GM21717 (cell line): ENCODE measurements at regions not wholly inside any gene's neighbourhood (a gene's known extent, or its start where the extent isn't known, plus 50 kb on each side); places are given as distances from the start of the nearest gene placed in this dataset.
A peak's percentile ranks its signal among the peaks of the same experiment; 100 is the strongest.

Source experiments
- ATAC-seq: cut with Tn5 transposase; IDR thresholded peaks from one replicate; pipeline ENCODE4 v1.9.1; 2021; ENCODE audit warnings: mild to moderate bottlenecking, moderate library complexity; ENCODE audit not compliant: unreplicated experiment

DNA sequence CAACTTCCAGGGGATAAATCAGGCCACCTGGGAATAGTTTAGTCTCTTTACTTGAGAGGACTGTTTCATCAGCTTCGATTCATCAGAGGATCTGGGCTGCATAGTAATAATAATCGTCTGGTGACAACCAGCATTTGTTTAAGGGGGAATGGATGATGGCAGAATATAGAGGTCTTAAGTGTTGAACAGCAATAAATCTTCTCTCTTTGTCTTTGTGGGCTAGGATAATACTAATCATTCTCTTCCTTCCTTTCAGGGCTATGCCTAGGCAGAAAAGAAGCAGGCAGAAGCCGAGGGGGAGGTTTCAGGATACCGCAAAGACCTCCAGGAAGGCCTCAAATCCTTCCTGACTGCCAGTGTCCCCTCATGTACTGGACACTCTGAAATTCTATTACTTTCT lies 150.4 kb upstream of the GAREM1 start:
- no peak for ATAC-seq

DNA sequence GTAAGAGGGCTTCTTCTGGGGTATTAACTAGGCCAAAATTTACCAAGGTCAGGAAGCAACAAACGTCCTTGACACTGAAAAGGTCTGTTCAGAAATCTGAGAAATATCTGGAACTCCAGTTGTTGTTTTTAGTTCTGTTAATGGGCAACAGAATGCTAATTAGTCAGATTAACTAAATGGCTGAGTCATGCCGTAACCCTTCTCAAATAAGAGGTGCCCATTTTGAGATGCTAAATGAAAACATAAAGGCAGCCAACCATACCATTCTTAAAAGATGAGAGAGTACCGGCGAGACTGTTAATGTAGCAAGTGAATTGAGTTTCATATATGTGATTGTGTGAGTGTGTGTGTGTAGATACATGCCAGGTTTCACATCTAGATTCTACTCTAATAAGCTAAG lies 147.9 kb upstream of the GAREM1 start:
- ATAC-seq: no peak

GRCh38 chr18:32613821-32614220 lies 143.1 kb upstream of the GAREM1 start:
- no peak for ATAC-seq

DNA sequence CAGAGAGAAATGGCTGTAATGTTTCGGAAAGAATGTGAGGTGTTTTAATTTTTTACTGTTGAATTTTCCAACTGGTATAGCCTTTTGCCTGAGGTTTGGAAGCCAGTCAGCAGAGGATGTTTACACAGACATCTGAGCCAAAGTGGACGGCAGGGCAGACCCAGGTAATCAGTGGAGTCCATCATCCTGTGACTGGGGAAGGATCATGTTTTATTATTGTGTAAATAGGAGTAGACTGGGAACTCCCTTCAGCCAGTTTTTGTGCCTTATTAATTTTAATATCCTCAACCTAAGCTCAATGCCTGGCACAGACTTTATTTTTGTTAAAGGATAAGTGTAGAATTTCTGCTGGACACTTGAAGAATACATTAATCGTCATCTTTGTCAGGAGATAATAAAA lies 142.0 kb upstream of the GAREM1 start:
- ATAC-seq: no peak

- no peak for ATAC-seq
Observed at GRCh38 chr18:32610176-32610575, 139.5 kb upstream of the GAREM1 start.

GRCh38 chr18:32607816-32608215 lies 137.1 kb upstream of the GAREM1 start:
- ATAC-seq: no peak

GRCh38 chr18:32598144-32598543 lies 127.5 kb upstream of the GAREM1 start:
- no peak for ATAC-seq

- no peak for ATAC-seq
Observed at GRCh38 chr18:32596501-32596900, 125.8 kb upstream of the GAREM1 start.

DNA sequence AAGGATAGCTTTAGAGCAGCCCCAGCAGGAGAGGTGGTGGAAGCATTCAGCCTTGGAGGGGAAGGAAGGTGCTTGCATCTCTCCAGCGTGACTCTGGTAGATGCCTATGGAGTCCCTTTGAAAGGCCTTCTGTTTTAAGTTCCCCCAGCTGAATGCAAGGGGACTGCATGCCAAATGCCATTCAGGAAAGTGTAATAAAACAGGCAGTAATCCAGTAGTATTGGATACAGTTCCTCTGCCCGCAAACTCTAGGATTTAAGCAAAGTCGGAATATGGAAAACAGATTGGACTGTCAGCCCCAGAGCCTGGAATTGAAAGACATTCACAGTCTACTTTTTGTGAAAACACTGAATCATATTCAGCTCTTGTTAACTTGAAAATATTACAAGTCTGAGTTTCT lies 125.2 kb upstream of the GAREM1 start:
- no peak for ATAC-seq

GRCh38 chr18:32588191-32588590 lies 117.5 kb upstream of the GAREM1 start:
- no peak for ATAC-seq

- no peak for ATAC-seq
Observed at GRCh38 chr18:32583431-32583830, 112.7 kb upstream of the GAREM1 start.

DNA sequence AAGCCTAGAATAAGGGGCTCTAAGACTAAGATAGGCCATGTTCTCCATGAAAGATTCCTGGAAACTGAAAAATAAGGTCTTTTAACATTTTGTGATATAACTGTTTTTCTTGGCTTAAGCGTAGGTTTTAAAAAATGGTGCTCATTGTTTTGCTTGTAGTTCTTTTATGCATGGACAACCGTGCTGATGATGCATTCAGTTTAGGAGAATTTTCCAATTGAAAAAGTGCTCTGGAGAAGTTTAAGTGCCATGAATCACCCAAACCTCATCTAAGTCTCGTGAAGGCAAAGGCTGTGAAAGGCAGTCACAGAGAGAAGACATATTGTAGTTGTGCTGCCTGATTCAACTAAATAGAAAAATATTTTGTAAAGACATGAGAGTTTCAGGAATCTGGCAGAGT lies 111.8 kb upstream of the GAREM1 start:
- ATAC-seq: no peak

GRCh38 chr18:32577561-32577960 lies 106.9 kb upstream of the GAREM1 start:
- ATAC-seq: no peak

GRCh38 chr18:32576296-32576916 lies 105.7 kb upstream of the GAREM1 start:
- no peak for ATAC-seq

- ATAC-seq: no peak
Observed at GRCh38 chr18:32566960-32567359, 96.3 kb upstream of the GAREM1 start.

- no peak for ATAC-seq
Observed at GRCh38 chr18:32553640-32554365, 83.1 kb upstream of the GAREM1 start.

- no peak for ATAC-seq
Observed at GRCh38 chr18:32553174-32553573, 82.5 kb upstream of the GAREM1 start.

DNA sequence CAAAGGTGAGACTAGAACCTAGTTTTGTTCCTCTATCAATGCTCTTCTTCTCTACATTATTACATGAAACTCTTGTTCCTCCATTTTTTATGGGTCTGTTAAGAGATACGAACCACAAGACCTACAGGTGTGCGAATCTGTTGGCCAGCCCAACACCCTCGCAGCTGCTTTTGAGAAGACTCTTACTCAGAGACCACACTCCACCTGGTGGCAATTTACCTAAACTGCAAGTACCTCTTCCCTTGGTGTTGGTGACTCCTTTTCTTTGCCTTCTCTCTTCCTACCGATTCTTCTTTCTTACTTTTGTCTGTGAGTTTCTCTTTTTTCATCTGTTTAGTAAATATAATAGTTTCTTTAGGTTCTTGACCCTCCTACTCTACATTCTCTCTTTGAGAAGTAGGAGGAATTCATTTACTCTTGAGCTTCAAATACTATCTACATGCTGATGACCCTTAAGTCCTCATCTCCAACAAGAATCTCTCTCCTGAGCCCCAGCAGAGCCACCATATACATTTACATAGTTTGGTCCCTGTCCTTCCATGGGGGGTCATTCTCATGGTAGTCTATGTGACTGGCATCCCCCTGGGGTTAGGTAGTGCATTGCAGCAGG lies 81.8 kb upstream of the GAREM1 start:
- ATAC-seq: peak; percentile 93

GRCh38 chr18:32550963-32551362 lies 80.3 kb upstream of the GAREM1 start:
- no peak for ATAC-seq

DNA sequence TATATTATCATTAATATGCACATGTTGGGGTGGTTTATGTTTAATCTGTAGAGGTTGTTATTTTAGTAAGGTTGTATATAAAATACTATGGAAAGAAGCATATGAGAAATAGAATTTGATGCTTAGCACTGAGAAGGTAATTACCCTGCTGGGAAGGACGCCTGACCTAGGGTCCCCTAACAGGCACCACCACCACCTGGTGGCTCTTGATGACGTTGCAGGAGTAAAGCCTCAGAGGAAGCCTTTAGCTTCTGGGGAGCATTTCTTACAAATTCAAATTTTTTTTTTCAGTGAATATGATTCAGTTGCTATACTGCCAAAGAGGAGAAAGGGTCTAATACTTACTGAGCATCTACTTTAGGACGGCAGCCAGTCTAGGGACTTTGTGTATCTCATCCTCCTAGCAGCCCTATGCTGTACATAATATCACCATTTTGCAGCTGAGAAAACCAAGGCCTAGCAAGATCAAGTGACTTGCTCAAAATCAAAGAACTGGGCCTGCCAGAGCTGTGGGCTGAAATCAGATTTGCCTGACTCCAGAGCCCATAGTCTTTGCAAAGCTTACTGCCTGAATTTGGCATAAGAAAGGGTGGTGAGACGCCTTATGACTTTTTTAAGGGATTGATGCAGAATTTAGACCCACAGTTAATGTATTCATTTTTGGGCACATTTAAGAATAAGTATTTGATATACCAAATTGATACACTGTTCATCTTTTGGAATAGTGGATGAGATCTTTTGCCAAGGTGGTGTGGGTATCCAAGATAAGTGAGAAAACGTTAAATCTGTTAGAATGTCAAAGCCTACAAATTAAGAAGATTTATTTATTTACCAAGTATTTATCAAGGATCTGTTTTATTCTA lies 78.8 kb upstream of the GAREM1 start:
- ATAC-seq: peak; percentile 83

GRCh38 chr18:32548688-32549087 lies 78.0 kb upstream of the GAREM1 start:
- no peak for ATAC-seq
